HG03135 (cell line): ENCODE measurements at regions not wholly inside any gene's neighbourhood (a gene's known extent, or its start where the extent isn't known, plus 50 kb on each side); places are given as distances from the start of the nearest gene placed in this dataset.
"Not testable (repeated sequence)": the region's sequence is repeated elsewhere in the genome, so short reads cannot be mapped to it uniquely, and the experiment has no call there.

Source experiments
- ATAC-seq: cut with Tn5 transposase; IDR thresholded peaks from one replicate; pipeline ENCODE4 v1.9.1; 2021; ENCODE audit warnings: mild to moderate bottlenecking, moderate library complexity; ENCODE audit not compliant: unreplicated experiment

- ATAC-seq: no peak
Observed at GRCh38 chr21:33974513-33975468, 59.2 kb upstream of the ATP5PO start.

GRCh38 chr21:33973268-33973667 lies 57.7 kb upstream of the ATP5PO start:
- ATAC-seq: no peak

GRCh38 chr21:33972539-33972938 lies 56.9 kb upstream of the ATP5PO start:
- no peak for ATAC-seq

GRCh38 chr21:33971492-33972013 lies 55.9 kb upstream of the ATP5PO start:
- no peak for ATAC-seq

GRCh38 chr21:33969581-33969980 lies 54.0 kb upstream of the ATP5PO start:
- no peak for ATAC-seq

GRCh38 chr21:33968995-33969348 lies 53.4 kb upstream of the ATP5PO start:
- ATAC-seq: no peak

- ATAC-seq: no peak
Observed at GRCh38 chr21:33968080-33968994, 52.7 kb upstream of the ATP5PO start.

- ATAC-seq: no peak
Observed at GRCh38 chr21:33967086-33967571, 51.5 kb upstream of the ATP5PO start.

GRCh38 chr21:33966324-33966949 lies 50.8 kb upstream of the ATP5PO start:
- ATAC-seq: no peak

- ATAC-seq: not testable (repeated sequence)
Observed at GRCh38 chr21:33965662-33966061, 50.1 kb upstream of the ATP5PO start.
